IPS DF 6.9 (cell line): ENCODE measurements at regions not wholly inside any gene's neighbourhood (a gene's known extent, or its start where the extent isn't known, plus 50 kb on each side); places are given as distances from the start of the nearest gene placed in this dataset.

Experiments used
- DNase-seq: peaks from one replicate; pipeline ENCODE4 v3.0.0-alpha.2; 2013; ENCODE audit warnings: low read depth, low spot score
- H3K27ac ChIP-seq: one replicate; pipeline ENCODE4 v1.5.1; 2013; ENCODE audit warnings: low read length, control low read depth
- H3K27me3 ChIP-seq: 2 replicates; pipeline ENCODE4 v1.6.1; 2013; ENCODE audit warnings: mild to moderate bottlenecking, low read length; ENCODE audit not compliant: control insufficient read depth, insufficient read depth
- H3K36me3 ChIP-seq: 2 replicates; pipeline ENCODE4 v1.6.1; 2013; ENCODE audit warnings: low read length; ENCODE audit not compliant: control insufficient read depth, insufficient read depth
- H3K4me1 ChIP-seq: 2 replicates; pipeline ENCODE4 v1.6.1; 2013; ENCODE audit warnings: low read length; ENCODE audit not compliant: control insufficient read depth, insufficient read depth
- H3K4me3 ChIP-seq: 2 replicates; pipeline ENCODE4 v1.5.1; 2013; ENCODE audit warnings: mild to moderate bottlenecking, low read length
- H3K9me3 ChIP-seq: 2 replicates; pipeline ENCODE4 v1.6.1; 2013; ENCODE audit warnings: low read length, inconsistent platforms; ENCODE audit not compliant: control insufficient read depth, insufficient read depth
- WGBS: extraction: QIAGEN DNeasy Blood & Tissue Kit; methylation state at CpG from one replicate; pipeline ENCODE4 v1.1.7; 2013; ENCODE audit warnings: mixed read lengths, missing lambda C conversion rate; ENCODE audit not compliant: insufficient read length, insufficient coverage; 5-methylcytosine and 5-hydroxymethylcytosine counted together

- DNase-seq = no peak
- no peaks in the 10 kb centered on the region for H3K36me3 ChIP-seq
- no CpG with 5 or more reads among the region's 2 CpGs for WGBS
- H3K4me1 ChIP-seq = no peaks in the 10 kb centered on the region
- no peaks in the 10 kb centered on the region for H3K27me3 ChIP-seq
- H3K9me3 ChIP-seq = no peaks in the 10 kb centered on the region
- no peak overlapping the region for H3K4me3 ChIP-seq
- H3K27ac ChIP-seq = no peak overlapping the region
Observed at GRCh38 chr1:114290776-114291175, 137.1 kb upstream of the SYT6 start.

GRCh38 chr1:114290341-114290740, 136.7 kb upstream of the SYT6 start:
- H3K27ac ChIP-seq = no peak overlapping the region
- H3K36me3 ChIP-seq = no peaks in the 10 kb centered on the region
- H3K4me3 ChIP-seq = no peak overlapping the region
- no peaks in the 10 kb centered on the region for H3K9me3 ChIP-seq
- no peaks in the 10 kb centered on the region for H3K27me3 ChIP-seq
- no peak for DNase-seq
- WGBS = no CpG with 5 or more reads among the region's 4 CpGs
- no peaks in the 10 kb centered on the region for H3K4me1 ChIP-seq

GRCh38 chr1:114289824-114290223, 136.2 kb upstream of the SYT6 start:
- H3K27ac ChIP-seq = no peak overlapping the region
- no peaks in the 10 kb centered on the region for H3K27me3 ChIP-seq
- WGBS = no CpG with 5 or more reads among the region's 8 CpGs
- H3K36me3 ChIP-seq = no peaks in the 10 kb centered on the region
- no peak for DNase-seq
- H3K9me3 ChIP-seq = no peaks in the 10 kb centered on the region
- H3K4me1 ChIP-seq = no peaks in the 10 kb centered on the region
- no peak overlapping the region for H3K4me3 ChIP-seq

GRCh38 chr1:114289306-114289705, 135.6 kb upstream of the SYT6 start:
- no CpG with 5 or more reads among the region's 9 CpGs for WGBS
- no peak for DNase-seq
- no peak overlapping the region for H3K27ac ChIP-seq
- no peaks in the 10 kb centered on the region for H3K9me3 ChIP-seq
- no peaks in the 10 kb centered on the region for H3K27me3 ChIP-seq
- no peaks in the 10 kb centered on the region for H3K4me1 ChIP-seq
- no peaks in the 10 kb centered on the region for H3K36me3 ChIP-seq
- H3K4me3 ChIP-seq = no peak overlapping the region

- H3K4me1 ChIP-seq = no peaks in the 10 kb centered on the region
- DNase-seq = no peak
- H3K27ac ChIP-seq = no peak overlapping the region
- H3K9me3 ChIP-seq = no peaks in the 10 kb centered on the region
- H3K27me3 ChIP-seq = no peaks in the 10 kb centered on the region
- no CpG with 5 or more reads among the region's 3 CpGs for WGBS
- no peak overlapping the region for H3K4me3 ChIP-seq
- H3K36me3 ChIP-seq = no peaks in the 10 kb centered on the region
Observed at GRCh38 chr1:114286960-114287359, 133.3 kb upstream of the SYT6 start.

- no peaks in the 10 kb centered on the region for H3K9me3 ChIP-seq
- no peaks in the 10 kb centered on the region for H3K4me1 ChIP-seq
- no peak overlapping the region for H3K27ac ChIP-seq
- H3K4me3 ChIP-seq = no peak overlapping the region
- no CpG with 5 or more reads among the region's 1 CpG for WGBS
- no peaks in the 10 kb centered on the region for H3K27me3 ChIP-seq
- H3K36me3 ChIP-seq = no peaks in the 10 kb centered on the region
- DNase-seq = no peak
Observed at GRCh38 chr1:114286179-114286578, 132.5 kb upstream of the SYT6 start.

GRCh38 chr1:114282751-114283403, 129.2 kb upstream of the SYT6 start:
- Histone ChIP-seq H3K4me3 (no peak overlapping the region), H3K27ac (no peak overlapping the region), H3K36me3 (no peaks in the 10 kb centered on the region), H3K27me3 (no peaks in the 10 kb centered on the region), H3K9me3 (no peaks in the 10 kb centered on the region), H3K4me1 (no peaks in the 10 kb centered on the region)
- DNase-seq = peak; percentile 91
- WGBS = no CpG with 5 or more reads among the region's 7 CpGs

- H3K27ac ChIP-seq = no peak overlapping the region
- no peaks in the 10 kb centered on the region for H3K4me1 ChIP-seq
- no peaks in the 10 kb centered on the region for H3K9me3 ChIP-seq
- H3K4me3 ChIP-seq = no peak overlapping the region
- H3K36me3 ChIP-seq = no peaks in the 10 kb centered on the region
- no CpG with 5 or more reads among the region's 3 CpGs for WGBS
- no peaks in the 10 kb centered on the region for H3K27me3 ChIP-seq
- no peak for DNase-seq
Observed at GRCh38 chr1:114278911-114279310, 125.2 kb upstream of the SYT6 start.

GRCh38 chr1:114278430-114278829, 124.8 kb upstream of the SYT6 start:
- Histone ChIP-seq H3K27ac (no peak overlapping the region), H3K9me3 (no peaks in the 10 kb centered on the region), H3K27me3 (no peaks in the 10 kb centered on the region), H3K4me3 (no peak overlapping the region), H3K36me3 (no peaks in the 10 kb centered on the region), H3K4me1 (no peaks in the 10 kb centered on the region)
- DNase-seq = no peak

GRCh38 chr1:114274621-114275317, 121.1 kb upstream of the SYT6 start:
- Histone ChIP-seq H3K27ac (no peak overlapping the region), H3K4me1 (no peaks in the 10 kb centered on the region), H3K4me3 (no peak overlapping the region), H3K36me3 (no peaks in the 10 kb centered on the region), H3K27me3 (no peaks in the 10 kb centered on the region), H3K9me3 (no peaks in the 10 kb centered on the region)
- no peak for DNase-seq
- WGBS = no CpG with 5 or more reads among the region's 5 CpGs

GRCh38 chr1:114272593-114272992, 118.9 kb upstream of the SYT6 start:
- Histone ChIP-seq H3K27ac (no peak overlapping the region), H3K4me1 (no peaks in the 10 kb centered on the region), H3K9me3 (no peaks in the 10 kb centered on the region), H3K36me3 (no peaks in the 10 kb centered on the region), H3K4me3 (no peak overlapping the region), H3K27me3 (no peaks in the 10 kb centered on the region)
- no CpG with 5 or more reads among the region's 3 CpGs for WGBS
- DNase-seq = no peak
